Motor neuron (in vitro differentiated cells): ENCODE measurements at regions not wholly inside any gene's neighbourhood (a gene's known extent, or its start where the extent isn't known, plus 50 kb on each side); places are given as distances from the start of the nearest gene placed in this dataset.
"Not testable (repeated sequence)": the region's sequence is repeated elsewhere in the genome, so short reads cannot be mapped to it uniquely, and the experiment has no call there.

Source experiments
- ATAC-seq, 8 experiments: fragments of 200-7000 bp; cut with Tn5 transposase; replicated peaks in 6 of 8; 2 replicates each; pipeline ENCODE4 v1.8.0; 2021; ENCODE audit warnings: mild to moderate bottlenecking in 8 of 8, moderate library complexity in 8 of 8
- H3K27ac ChIP-seq, 2 donors: fragments of 250-450 bp; sonication (Bioruptor Pico); 2 replicates each; pipeline ENCODE4 v1.9.0; 2021; ENCODE audit warnings: antibody characterized with exemption in 2 of 2, mild to moderate bottlenecking in 2 of 2, moderate library complexity in 1 of 2
- H3K4me1 ChIP-seq, 2 donors: fragments of 250-450 bp; sonication (Bioruptor Pico); replicated peaks in 1 of 2; 2 replicates each; pipeline ENCODE4 v1.6.1; 2021; ENCODE audit warnings: antibody characterized with exemption in 2 of 2, mild to moderate bottlenecking in 2 of 2, moderate library complexity in 1 of 2
- H3K4me3 ChIP-seq, 5 donors: fragments of 250-450 bp; sonication (Bioruptor Pico); 2 replicates each; pipeline ENCODE4 v1.9.0; 2021; ENCODE audit warnings: antibody characterized with exemption in 5 of 5, mild to moderate bottlenecking in 5 of 5, moderate library complexity in 4 of 5
- WGBS, 10 experiments: fragments of 450-650 bp; shearing (Covaris generic); methylation state at CpG; one replicate each; pipeline ENCODE4 v1.0.0; 2022; 5-methylcytosine and 5-hydroxymethylcytosine counted together
- in situ Hi-C, 9 experiments: fragments of 400-800 bp; cut with MboI; loops; one replicate each; pipeline ENCODE4 v1.15.0; 2021; ENCODE audit warnings: low sequenced_read_pairs in 9 of 9, low pct_unique_long_range_greater_than_20kb in 2 of 9; ENCODE audit not compliant: unreplicated experiment in 9 of 9

DNA sequence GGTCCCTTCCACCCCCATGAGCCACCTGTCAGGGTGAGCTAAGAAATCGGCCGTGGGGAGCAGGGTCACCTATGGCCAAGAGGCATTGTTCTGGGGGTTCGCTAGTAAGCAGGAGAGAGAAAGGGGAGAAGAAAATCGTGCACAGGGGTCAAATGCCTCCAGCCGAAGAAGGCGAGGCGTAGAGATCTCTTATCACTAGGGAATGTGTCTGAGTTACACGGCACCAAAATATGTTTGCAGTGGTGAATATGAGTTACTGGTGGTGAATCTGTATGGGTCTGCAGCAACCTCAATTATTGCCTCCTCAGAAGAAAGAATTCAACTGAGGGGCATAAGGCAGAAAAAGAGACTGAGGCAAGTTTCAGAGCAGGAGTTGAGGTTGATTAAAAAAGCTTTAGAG, 54.2 kb upstream of the RABGAP1L start:
- no peak for ATAC-seq
- Histone ChIP-seq H3K4me3 (no peak overlapping the region), H3K4me1 (no peaks in the 10 kb centered on the region), H3K27ac (no peak overlapping the region)
- 34 to 100% (median 86%) methylated on average over 1 to 8 of the region's 8 CpGs for WGBS, 10 experiments
- in situ Hi-C loops: no loop called here

GRCh38 chr1:174103766-174104165, 55.6 kb upstream of the RABGAP1L start:
- no peak for ATAC-seq
- Histone ChIP-seq H3K27ac (no peak overlapping the region), H3K4me1 (no peaks in the 10 kb centered on the region), H3K4me3 (no peak overlapping the region)
- in situ Hi-C loops: no loop called here
- WGBS, 10 experiments: 14 to 100% (median 80%) methylated on average over 1 to 2 of the region's 2 CpGs; no CpG with 5 or more reads in 1 of the 10 experiments

DNA sequence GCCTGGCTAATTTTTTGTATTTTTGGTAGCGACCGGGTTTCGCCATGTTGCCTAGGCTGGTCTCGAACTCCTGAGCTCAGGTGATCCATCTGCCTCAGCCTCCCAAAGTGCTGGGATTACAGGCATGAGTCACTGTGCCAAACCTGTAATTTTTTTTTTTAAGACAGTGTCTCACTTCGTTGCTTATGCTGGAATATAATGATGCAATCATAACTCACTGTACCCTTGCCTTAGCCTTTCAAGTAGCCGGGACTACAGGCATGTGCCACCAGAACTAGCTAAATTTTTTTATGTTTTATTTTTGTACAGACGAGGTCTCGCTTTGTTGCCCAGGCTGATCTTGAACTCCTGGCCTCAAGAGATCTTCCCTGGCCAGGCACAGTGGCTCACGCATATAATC, 57.3 kb upstream of the RABGAP1L start:
- 41 to 94% (median 85%) methylated on average over 2 to 9 of the region's 9 CpGs; no CpG with 5 or more reads in 1 of the 10 experiments for WGBS, 10 experiments
- in situ Hi-C loops, H3K4me3 ChIP-seq, ATAC-seq, H3K27ac ChIP-seq, H3K4me1 ChIP-seq: not testable (repeated sequence)

DNA sequence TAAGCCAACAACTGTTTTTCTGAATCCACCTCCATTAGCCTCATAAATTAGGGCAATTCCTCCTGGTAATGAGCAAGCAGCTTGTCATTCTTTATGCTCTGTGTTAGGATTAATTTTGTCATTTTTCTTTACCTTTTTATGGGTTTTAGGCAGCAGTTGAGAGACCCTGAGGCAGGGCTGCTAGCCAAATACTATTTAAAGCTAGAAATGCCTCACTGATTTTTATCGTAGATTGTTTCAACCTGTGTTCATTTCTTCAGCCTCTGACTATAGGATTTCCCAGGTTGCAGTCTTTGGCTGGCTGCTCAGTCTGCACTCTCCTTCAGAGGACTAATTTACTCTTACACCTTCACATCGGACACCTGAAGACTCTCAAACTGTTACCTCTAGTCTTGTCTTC, 61.9 kb upstream of the RABGAP1L start:
- Histone ChIP-seq H3K27ac (no peak overlapping the region), H3K4me3 (no peak overlapping the region), H3K4me1 (no peaks in the 10 kb centered on the region)
- in situ Hi-C loops: no loop called here
- no peak for ATAC-seq
- 0 to 100% (median 71%) methylated on average over 2 of the region's 2 CpGs; no CpG with 5 or more reads in 1 of the 10 experiments for WGBS, 10 experiments

- H3K4me1 ChIP-seq, in situ Hi-C loops, H3K27ac ChIP-seq, H3K4me3 ChIP-seq: not testable (repeated sequence)
- peak in 2 of 8 experiments; percentile 40 to 51 for ATAC-seq
- 13 to 84% (median 70%) methylated on average over 2 to 5 of the region's 5 CpGs; no CpG with 5 or more reads in 1 of the 10 experiments for WGBS, 10 experiments
These were observed 65.5 kb upstream of the RABGAP1L start for GRCh38 chr1:174093789-174094188.

GRCh38 chr1:174090471-174090870, 68.3 kb upstream of the RC3H1 start:
- Histone ChIP-seq H3K4me3 (no peak overlapping the region), H3K4me1 (no peaks in the 10 kb centered on the region), H3K27ac (no peak overlapping the region)
- ATAC-seq: no peak
- 40 to 100% (median 88%) methylated on average over 2 to 3 of the region's 3 CpGs; no CpG with 5 or more reads in 2 of the 10 experiments for WGBS, 10 experiments
- in situ Hi-C loops: no loop called here

DNA sequence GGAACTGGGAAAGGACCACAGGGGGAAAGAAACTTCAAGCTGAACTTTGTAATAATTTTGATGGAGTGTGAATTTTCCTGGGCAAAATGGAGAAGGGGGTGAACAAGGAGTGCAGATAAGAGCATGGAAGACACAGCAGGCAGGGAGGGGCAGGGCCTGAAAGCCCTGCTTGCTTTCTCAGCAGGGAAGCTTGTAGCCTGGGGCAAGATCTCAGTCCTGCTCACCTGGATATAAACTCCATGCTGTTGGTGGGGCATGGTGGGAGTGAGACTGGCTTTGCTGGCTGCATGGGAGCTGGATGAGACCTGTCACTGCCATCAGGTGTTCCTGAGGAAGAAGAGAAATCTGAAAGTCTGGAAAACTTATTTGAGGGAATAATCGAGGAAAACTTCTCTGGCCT, 58.7 kb upstream of the RC3H1 start:
- ATAC-seq: no peak
- Histone ChIP-seq H3K4me1 (no peaks in the 10 kb centered on the region), H3K4me3 (no peak overlapping the region), H3K27ac (no peak overlapping the region)
- in situ Hi-C loops: no loop called here
- 0 to 75% (median 40%) methylated on average over 1 of the region's 1 CpG; no CpG with 5 or more reads in 3 of the 10 experiments for WGBS, 10 experiments

- Histone ChIP-seq H3K4me1 (no peaks in the 10 kb centered on the region), H3K4me3 (no peak overlapping the region), H3K27ac (no peak overlapping the region)
- in situ Hi-C loops: no loop called here
- ATAC-seq: no peak
These were observed 57.6 kb upstream of the RC3H1 start for GRCh38 chr1:174079796-174080195.

DNA sequence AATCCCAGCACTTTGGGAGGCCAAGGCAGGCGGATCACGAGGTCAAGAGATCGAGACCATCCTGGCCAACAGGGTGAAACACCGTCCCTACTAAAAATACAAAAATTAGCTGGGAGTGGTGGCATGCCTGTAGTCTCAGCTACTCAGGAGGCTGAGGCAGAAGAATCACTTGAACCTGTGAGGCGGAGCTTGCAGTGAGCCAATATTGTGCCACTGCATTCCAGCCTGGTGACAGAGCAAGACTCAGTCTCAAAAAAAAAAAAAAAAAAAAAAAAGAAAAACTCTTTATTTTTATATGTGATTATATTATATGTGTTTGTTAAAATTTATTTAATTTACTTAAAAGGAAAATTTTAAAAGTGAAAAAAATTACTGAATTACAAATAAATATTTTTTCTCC, 56.8 kb upstream of the RC3H1 start:
- in situ Hi-C loops, H3K4me3 ChIP-seq, H3K4me1 ChIP-seq, H3K27ac ChIP-seq, ATAC-seq: not testable (repeated sequence)
- 80 to 100% (median 92%) methylated on average over 1 to 5 of the region's 5 CpGs for WGBS, 10 experiments

- Histone ChIP-seq H3K27ac (no peak overlapping the region), H3K4me1 (no peaks in the 10 kb centered on the region), H3K4me3 (no peak overlapping the region)
- 26 to 90% (median 70%) methylated on average over 1 to 7 of the region's 7 CpGs; no CpG with 5 or more reads in 1 of the 10 experiments for WGBS, 10 experiments
- ATAC-seq: peak in 5 of 8 experiments; percentile 24 to 93 (median 72)
- in situ Hi-C loops: no loop called here
These were observed 55.8 kb upstream of the RC3H1 start for GRCh38 chr1:174077749-174078490.

DNA sequence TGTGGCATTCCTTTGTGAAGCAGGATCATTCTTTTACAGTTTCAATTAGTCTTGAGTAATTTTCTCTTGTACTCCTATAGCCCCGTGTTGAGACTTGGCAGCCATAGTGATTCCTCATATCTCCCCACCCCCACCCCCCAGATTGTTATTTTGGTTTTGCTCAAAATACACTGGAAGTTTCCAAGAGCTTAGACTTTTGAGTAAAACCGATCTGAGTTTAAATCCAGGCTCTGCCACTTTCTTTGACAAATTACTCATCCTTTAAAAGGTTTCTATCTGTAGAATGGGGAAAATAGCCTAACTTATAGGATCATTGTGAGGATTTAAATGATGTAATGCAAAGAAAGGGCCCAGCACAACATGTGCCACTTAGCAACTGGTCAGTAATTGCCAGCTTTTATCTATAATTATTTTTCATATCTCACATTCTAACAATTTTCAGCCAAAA, 53.1 kb upstream of the RC3H1 start:
- no peak overlapping the region for H3K4me3 ChIP-seq
- H3K27ac ChIP-seq: no peak overlapping the region
- H3K4me1 ChIP-seq: no peaks in the 10 kb centered on the region
- in situ Hi-C loops: no loop called here
- ATAC-seq: no peak
- WGBS, 10 experiments: 0 to 95% (median 63%) methylated on average over 1 to 2 of the region's 2 CpGs; no CpG with 5 or more reads in 3 of the 10 experiments

- in situ Hi-C loops: no loop called here
- Histone ChIP-seq H3K4me1 (no peaks in the 10 kb centered on the region), H3K27ac (no peak overlapping the region), H3K4me3 (no peak overlapping the region)
- WGBS, 10 experiments: 6 to 100% (median 53%) methylated on average over 1 to 2 of the region's 2 CpGs
- no peak for ATAC-seq
These were observed 52.6 kb upstream of the RC3H1 start for GRCh38 chr1:174074757-174075156.

GRCh38 chr1:174072581-174072980, 50.4 kb upstream of the RC3H1 start:
- WGBS, 10 experiments: 27 to 92% (median 61%) methylated on average over 2 to 3 of the region's 3 CpGs
- Histone ChIP-seq H3K4me1 (no peaks in the 10 kb centered on the region), H3K4me3 (no peak overlapping the region), H3K27ac (no peak overlapping the region)
- in situ Hi-C loops: no loop called here
- peak in 1 of 8 experiments; percentile 17 for ATAC-seq
